Esophagus squamous epithelium (tissue), 5 donors: ENCODE measurements at regions not wholly inside any gene's neighbourhood (a gene's known extent, or its start where the extent isn't known, plus 50 kb on each side); places are given as distances from the start of the nearest gene placed in this dataset.

Experiments used
- DNase-seq: peaks from one replicate; lab custom pipeline; 2025; lab: John Stamatoyannopoulos, UW
- H3K27ac ChIP-seq, 4 donors: fragments of 200-600 bp; sonication (generic); one replicate each; pipeline ENCODE4 v1.5.1; 2016 to 2019; ENCODE audit warnings: mild to moderate bottlenecking in 1 of 4
- H3K27me3 ChIP-seq, 4 donors: fragments of 200-600 bp; sonication (generic); 1 replicate in 3 of 4; 2 replicates in 1 of 4; pipeline versions ENCODE4 v1.5.1 to v1.6.0; 2017 to 2021; ENCODE audit warnings: antibody characterized with exemption in 1 of 4
- H3K36me3 ChIP-seq, 3 donors: fragments of 200-600 bp; sonication (generic); one replicate each; pipeline ENCODE4 v1.5.1; 2016 to 2019
- H3K4me1 ChIP-seq, 3 donors: fragments of 200-600 bp; sonication (generic); one replicate each; pipeline ENCODE4 v1.5.1; 2017 to 2019
- H3K4me3 ChIP-seq, 4 donors: fragments of 200-600 bp; sonication (generic); 1 replicate in 3 of 4; 2 replicates in 1 of 4; pipeline ENCODE4 v1.5.1; 2016 to 2019; ENCODE audit warnings: mild to moderate bottlenecking in 2 of 4, moderate library complexity in 1 of 4
- H3K9me3 ChIP-seq, 3 donors: fragments of 200-600 bp; sonication (generic); one replicate each; pipeline ENCODE4 v1.5.1; 2016 to 2019
- CTCF ChIP-seq, 6 experiments: fragments of 450-650 bp in 4 of 6; fragments of 200-600 bp in 2 of 6; sonication (generic) in 2 of 6; IDR thresholded peaks; one replicate each; pipeline ENCODE4 v1.5.1; 2016 to 2019; ENCODE audit warnings: antibody characterized with exemption in 6 of 6, mild to moderate bottlenecking in 4 of 6, moderate library complexity in 4 of 6
- POLR2A ChIP-seq, 4 donors: fragments of 450-650 bp; IDR thresholded peaks; one replicate each; pipeline ENCODE4 v1.6.1; 2017; ENCODE audit warnings: antibody characterized with exemption in 4 of 4, mild to moderate bottlenecking in 4 of 4, moderate library complexity in 3 of 4
- WGBS, 2 donors: methylation state at CpG; one replicate each; pipeline ENCODE4 v1.1.5; 2018; 5-methylcytosine and 5-hydroxymethylcytosine counted together
- intact Hi-C: fragments of 100-400 bp; cut with DNase I; formaldehyde crosslinking; loops from one replicate; pipeline ENCODE4 v1.15.0; 2022
- donor health status: DM: yes; HTN: yes; CAD: no.

GRCh38 chr15:69505956-69506556, 53.4 kb downstream of the RPLP1 start:
- Histone ChIP-seq H3K4me3 (no peak overlapping the region), H3K27me3 (peaks cover 0 to 26% (median 0%) of the 10 kb centered on the region in 4 donors), H3K4me1 (no peaks in the 10 kb centered on the region), H3K27ac (no peak overlapping the region), H3K9me3 (no peaks in the 10 kb centered on the region), H3K36me3 (no peaks in the 10 kb centered on the region)
- DNase-seq: no peak
- WGBS, 2 donors: 92 to 93% methylated on average over 4 to 7 of the region's 9 CpGs
- no peak for TF ChIP-seq CTCF (IDR thresholded peaks at IDR 0.05)
- TF ChIP-seq POLR2A (IDR thresholded peaks at IDR 0.05): no peak
- intact Hi-C loops: no loop called here

- WGBS, 2 donors: 67 to 80% methylated on average over 1 of the region's 1 CpG
- Histone ChIP-seq H3K9me3 (no peaks in the 10 kb centered on the region), H3K27ac (no peak overlapping the region), H3K27me3 (peaks cover 0 to 39% (median 0%) of the 10 kb centered on the region in 4 donors), H3K4me1 (no peaks in the 10 kb centered on the region), H3K4me3 (no peak overlapping the region), H3K36me3 (no peaks in the 10 kb centered on the region)
- no peak for DNase-seq
- TF ChIP-seq POLR2A (IDR thresholded peaks at IDR 0.05) (no peak), CTCF (IDR thresholded peaks at IDR 0.05) (no peak)
- intact Hi-C loops: no loop called here
Observed at GRCh38 chr15:69508659-69509058, 56.0 kb downstream of the RPLP1 start.

- no peak for DNase-seq
- Histone ChIP-seq H3K27ac (no peak overlapping the region), H3K36me3 (no peaks in the 10 kb centered on the region), H3K4me3 (no peak overlapping the region), H3K27me3 (peaks cover 0 to 44% (median 0%) of the 10 kb centered on the region in 4 donors), H3K9me3 (no peaks in the 10 kb centered on the region), H3K4me1 (no peaks in the 10 kb centered on the region)
- 51 to 58% methylated on average over 4 of the region's 4 CpGs for WGBS, 2 donors
- TF ChIP-seq POLR2A (IDR thresholded peaks at IDR 0.05) (no peak), CTCF (IDR thresholded peaks at IDR 0.05) (no peak)
- intact Hi-C loops: no loop called here
Observed at GRCh38 chr15:69509131-69509530, 56.5 kb downstream of the RPLP1 start.

- no peak overlapping the region for H3K27ac ChIP-seq
- H3K4me3 ChIP-seq: no peak overlapping the region
- DNase-seq: no peak
- H3K4me1 ChIP-seq: no peaks in the 10 kb centered on the region
- no peak for TF ChIP-seq CTCF (IDR thresholded peaks at IDR 0.05)
- no peak for TF ChIP-seq POLR2A (IDR thresholded peaks at IDR 0.05)
- H3K36me3 ChIP-seq: no peaks in the 10 kb centered on the region
- H3K27me3 ChIP-seq: peaks cover 0 to 53% (median 0%) of the 10 kb centered on the region in 4 donors
- H3K9me3 ChIP-seq: no peaks in the 10 kb centered on the region
- intact Hi-C loops: no loop called here
Observed at GRCh38 chr15:69510556-69510955, 57.9 kb downstream of the RPLP1 start.

GRCh38 chr15:69511015-69511414, 58.4 kb downstream of the RPLP1 start:
- no peak for DNase-seq

More at GRCh38 chr15:69511015-69511414, 58.4 kb downstream of the RPLP1 start:
- no peaks in the 10 kb centered on the region for H3K36me3 ChIP-seq
- H3K9me3 ChIP-seq: no peaks in the 10 kb centered on the region
- H3K27me3 ChIP-seq: peaks cover 0 to 56% (median 0%) of the 10 kb centered on the region in 4 donors
- no peak overlapping the region for H3K4me3 ChIP-seq
- no peak overlapping the region for H3K27ac ChIP-seq
- no peaks in the 10 kb centered on the region for H3K4me1 ChIP-seq
- TF ChIP-seq POLR2A (IDR thresholded peaks at IDR 0.05) (no peak), CTCF (IDR thresholded peaks at IDR 0.05) (no peak)
- intact Hi-C loops: no loop called here
